OCI-LY7 (cell line): ENCODE measurements at regions not wholly inside any gene's neighbourhood (a gene's known extent, or its start where the extent isn't known, plus 50 kb on each side); places are given as distances from the start of the nearest gene placed in this dataset.

Experiments used
- BruUV-seq: library from RNA; stranded (reverse); fragments of 400-500 nt; replicated peaks from 2 replicates; lab custom pipeline; 2021; lab: Mats Ljungman, UMichigan
- CTCF ChIA-PET: fragments of 300-600 bp; sonication (Branson Sonifier 250); formaldehyde crosslinking; loops from one replicate; lab custom pipeline; 2022; ENCODE audit warnings: antibody characterized with exemption; ENCODE audit not compliant: unreplicated experiment; lab: Charles Lee
- POLR2A ChIA-PET: fragments of 300-600 bp; sonication (Branson Sonifier 250); formaldehyde crosslinking; loops from one replicate; lab custom pipeline; 2022; ENCODE audit warnings: antibody characterized with exemption; lab: Charles Lee
- DNase-seq: peaks from one replicate; pipeline ENCODE4 v3.0.0-alpha.2; 2015; ENCODE audit warnings: low spot score
- H2AFZ ChIP-seq: fragments of 200-600 bp; sonication (generic), shearing (Covaris generic); 2 replicates; pipeline ENCODE4 v1.6.1; 2014; ENCODE audit warnings: mild to moderate bottlenecking, antibody characterized with exemption, low read length, moderate library complexity
- H3K27ac ChIP-seq: fragments of 200-600 bp; sonication (generic); 2 replicates; pipeline ENCODE4 v1.5.1; 2014; ENCODE audit warnings: mixed run types, low read depth, mild to moderate bottlenecking, moderate library complexity, low read length, inconsistent platforms; ENCODE audit not compliant: poor library complexity, severe bottlenecking
- H3K36me3 ChIP-seq: fragments of 200-600 bp; sonication (generic); 2 replicates; pipeline ENCODE4 v1.6.1; 2014; ENCODE audit warnings: mild to moderate bottlenecking, antibody characterized with exemption, low read length, moderate library complexity, mixed read lengths; ENCODE audit not compliant: insufficient read depth
- H3K4me1 ChIP-seq: fragments of 200-600 bp; sonication (generic); 2 replicates; pipeline ENCODE4 v1.5.1; 2014; ENCODE audit warnings: mild to moderate bottlenecking, low read length; ENCODE audit not compliant: insufficient read depth, poor library complexity, severe bottlenecking
- H3K4me2 ChIP-seq: fragments of 200-600 bp; sonication (generic); 2 replicates; pipeline ENCODE4 v1.6.1; 2014; ENCODE audit warnings: mild to moderate bottlenecking, low read length
- H3K4me3 ChIP-seq: fragments of 200-600 bp; sonication (generic); 2 replicates; pipeline ENCODE4 v1.5.1; 2014; ENCODE audit warnings: mild to moderate bottlenecking, low read depth, low read length; ENCODE audit not compliant: poor library complexity, severe bottlenecking
- H3K79me2 ChIP-seq: fragments of 200-600 bp; sonication (generic); 2 replicates; pipeline ENCODE4 v1.6.1; 2016; ENCODE audit warnings: low read depth, mild to moderate bottlenecking, low read length, moderate library complexity, mixed read lengths; ENCODE audit not compliant: insufficient read depth
- H3K9me2 ChIP-seq: fragments of 200-600 bp; sonication (generic); 2 replicates; pipeline ENCODE4 v1.6.1; 2016; ENCODE audit warnings: mild to moderate bottlenecking, low read length, mixed read lengths; ENCODE audit not compliant: insufficient read depth
- H3K9me3 ChIP-seq: fragments of 200-600 bp; sonication (generic); 2 replicates; pipeline ENCODE4 v1.6.1; 2014; ENCODE audit warnings: mild to moderate bottlenecking, mixed run types, low read length, mixed read lengths
- H4K20me1 ChIP-seq: fragments of 200-600 bp; sonication (generic); 2 replicates; pipeline ENCODE4 v1.6.1; 2014; ENCODE audit warnings: mild to moderate bottlenecking, antibody characterized with exemption, low read length, moderate library complexity, mixed read lengths; ENCODE audit not compliant: insufficient read depth
- EZH2phosphoT487 ChIP-seq: fragments of 200-600 bp; sonication (generic); IDR thresholded peaks from 2 replicates; pipeline ENCODE4 v1.6.1; 2018; ENCODE audit warnings: low read depth, borderline replicate concordance, mild to moderate bottlenecking, mixed run types, antibody characterized with exemption, low read length, moderate library complexity, mixed read lengths
- intact Hi-C: fragments of 100-400 bp; cut with micrococcal nuclease; formaldehyde crosslinking; loops from one replicate; pipeline ENCODE4 v1.10.0; 2022; ENCODE audit not compliant: unreplicated experiment
- TF ChIP-seq, protein P1 (sequence below): fragments of 200-600 bp; sonication (generic); conservative IDR thresholded peaks from 2 replicates; pipeline ENCODE4 v1.5.1; 2014; ENCODE audit warnings: mild to moderate bottlenecking, antibody characterized with exemption, low read length, moderate library complexity, mixed read lengths

DNA sequence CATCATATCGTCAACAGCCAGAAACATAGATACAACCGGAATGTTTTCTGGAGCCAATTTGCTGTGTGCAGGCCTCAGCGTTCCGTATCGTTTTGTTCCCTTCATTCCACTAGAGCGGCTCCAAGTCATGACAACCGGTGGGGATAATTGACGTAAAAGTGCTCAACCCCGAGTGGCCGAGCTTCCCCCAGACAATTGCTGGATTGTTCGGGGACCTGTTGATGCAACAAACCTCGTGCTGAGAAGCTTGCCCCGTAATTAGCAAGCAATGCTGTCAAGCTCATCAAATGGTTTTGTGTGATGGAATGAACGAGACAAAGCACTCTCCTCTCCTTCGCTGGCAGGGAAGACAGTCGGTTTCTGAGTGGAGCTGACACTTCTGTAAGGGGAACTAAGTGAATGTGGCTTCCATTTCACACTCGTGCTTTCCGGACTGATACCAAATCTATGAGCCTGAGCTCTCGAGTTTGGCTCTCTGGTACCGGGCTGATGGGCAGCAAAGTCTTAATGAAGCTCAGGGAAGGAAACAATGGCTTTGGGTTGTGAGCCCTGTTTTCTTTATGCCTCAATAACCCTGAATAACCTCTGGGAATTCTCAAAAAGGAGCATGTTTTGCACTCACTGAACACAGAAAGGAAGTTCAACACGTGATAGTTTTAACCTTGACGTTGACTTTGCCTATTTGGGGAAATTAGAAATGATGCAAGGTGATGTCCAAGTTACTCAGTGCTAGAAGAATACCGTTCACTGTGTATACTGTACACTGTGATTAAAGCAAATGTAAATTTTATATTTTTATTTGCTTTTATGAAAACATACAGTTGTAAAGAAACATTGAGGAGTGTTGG lies 220.5 kb downstream of the BAMBI start:
- no TSS peak for BruUV-seq
- intact Hi-C loops = no loop called here

DNA sequence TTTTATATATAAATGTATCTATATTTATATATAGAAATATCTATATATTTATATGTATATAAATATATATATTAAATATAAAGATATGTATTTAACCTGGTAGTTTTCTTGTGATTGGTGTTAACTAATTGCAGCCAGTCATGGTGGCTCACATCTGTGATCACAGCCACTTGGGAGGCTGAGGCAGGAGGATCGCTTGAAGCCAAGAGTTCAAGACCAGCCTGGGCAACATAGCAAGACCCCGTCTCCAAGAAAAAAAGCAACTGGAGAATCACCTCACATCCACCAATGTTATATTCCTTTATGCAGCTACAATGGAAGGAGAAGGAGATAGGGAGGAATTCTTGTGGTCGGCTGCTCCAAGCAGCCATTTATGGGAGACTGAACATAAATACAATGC lies 224.9 kb downstream of the BAMBI start:
- no peaks in the 10 kb centered on the region for H3K79me2 ChIP-seq
- intact Hi-C loops = no loop called here
- POLR2A ChIA-PET = no interaction called here

More for the DNA sequence above, 220.5 kb downstream of the BAMBI start:
- Histone ChIP-seq H3K4me2 (no peak overlapping the region), H3K9me3 (no peaks in the 10 kb centered on the region), H3K36me3 (no peaks in the 10 kb centered on the region), H3K79me2 (no peaks in the 10 kb centered on the region), H3K4me3 (no peak overlapping the region), H3K27ac (no peak overlapping the region), H4K20me1 (no peaks in the 10 kb centered on the region), H3K4me1 (no peaks in the 10 kb centered on the region), H2AFZ (no peak overlapping the region), H3K9me2 (no peaks in the 10 kb centered on the region)
- POLR2A ChIA-PET = no interaction called here
- no peak for DNase-seq
- CTCF ChIA-PET = no interaction called here
- TF ChIP-seq EZH2phosphoT487 = no peak
- TF ChIP-seq, protein P1, sequence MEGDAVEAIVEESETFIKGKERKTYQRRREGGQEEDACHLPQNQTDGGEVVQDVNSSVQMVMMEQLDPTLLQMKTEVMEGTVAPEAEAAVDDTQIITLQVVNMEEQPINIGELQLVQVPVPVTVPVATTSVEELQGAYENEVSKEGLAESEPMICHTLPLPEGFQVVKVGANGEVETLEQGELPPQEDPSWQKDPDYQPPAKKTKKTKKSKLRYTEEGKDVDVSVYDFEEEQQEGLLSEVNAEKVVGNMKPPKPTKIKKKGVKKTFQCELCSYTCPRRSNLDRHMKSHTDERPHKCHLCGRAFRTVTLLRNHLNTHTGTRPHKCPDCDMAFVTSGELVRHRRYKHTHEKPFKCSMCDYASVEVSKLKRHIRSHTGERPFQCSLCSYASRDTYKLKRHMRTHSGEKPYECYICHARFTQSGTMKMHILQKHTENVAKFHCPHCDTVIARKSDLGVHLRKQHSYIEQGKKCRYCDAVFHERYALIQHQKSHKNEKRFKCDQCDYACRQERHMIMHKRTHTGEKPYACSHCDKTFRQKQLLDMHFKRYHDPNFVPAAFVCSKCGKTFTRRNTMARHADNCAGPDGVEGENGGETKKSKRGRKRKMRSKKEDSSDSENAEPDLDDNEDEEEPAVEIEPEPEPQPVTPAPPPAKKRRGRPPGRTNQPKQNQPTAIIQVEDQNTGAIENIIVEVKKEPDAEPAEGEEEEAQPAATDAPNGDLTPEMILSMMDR = no peak

DNA sequence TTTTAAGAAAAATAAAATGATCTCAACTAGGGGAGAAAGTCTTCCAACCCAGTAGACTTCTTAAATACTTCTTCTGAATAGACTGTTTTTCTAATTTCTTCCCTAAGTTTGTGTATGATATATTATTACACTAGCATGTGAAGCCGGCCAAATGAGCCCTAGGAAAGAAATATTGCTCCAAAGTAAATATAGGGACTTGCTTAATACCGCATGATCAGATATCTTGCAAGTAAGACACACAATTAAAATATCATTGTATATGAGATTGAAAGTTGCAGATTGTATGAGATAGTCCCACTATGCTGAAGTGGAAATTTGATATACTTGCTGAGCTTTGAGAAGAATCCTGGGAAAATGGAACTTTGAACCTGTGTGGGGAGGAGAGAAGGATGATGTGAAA lies 225.7 kb downstream of the BAMBI start:
- intact Hi-C loops = no loop called here
- TF ChIP-seq, protein P1 = no peak
- no peak for TF ChIP-seq EZH2phosphoT487
- H3K9me3 ChIP-seq = no peaks in the 10 kb centered on the region
- DNase-seq = no peak
- no peaks in the 10 kb centered on the region for H3K9me2 ChIP-seq
- CTCF ChIA-PET = no interaction called here
- POLR2A ChIA-PET = no interaction called here
- no peak overlapping the region for H2AFZ ChIP-seq
- no peak overlapping the region for H3K4me3 ChIP-seq
- H3K79me2 ChIP-seq = no peaks in the 10 kb centered on the region
- BruUV-seq = no TSS peak
- H3K4me1 ChIP-seq = no peaks in the 10 kb centered on the region
- H3K4me2 ChIP-seq = no peak overlapping the region
- H4K20me1 ChIP-seq = no peaks in the 10 kb centered on the region
- H3K36me3 ChIP-seq = no peaks in the 10 kb centered on the region
- no peak overlapping the region for H3K27ac ChIP-seq

More for the DNA sequence above, 224.9 kb downstream of the BAMBI start:
- CTCF ChIA-PET = no interaction called here
- Histone ChIP-seq H3K9me2 (no peaks in the 10 kb centered on the region), H4K20me1 (no peaks in the 10 kb centered on the region), H3K9me3 (no peaks in the 10 kb centered on the region), H3K4me1 (no peaks in the 10 kb centered on the region), H3K4me2 (no peak overlapping the region), H2AFZ (no peak overlapping the region), H3K4me3 (no peak overlapping the region), H3K27ac (no peak overlapping the region), H3K36me3 (no peaks in the 10 kb centered on the region)
- no peak for TF ChIP-seq EZH2phosphoT487
- TF ChIP-seq, protein P1 = no peak
- no TSS peak for BruUV-seq
- DNase-seq = no peak
